ENCODE measurements at regions not wholly inside any gene's neighbourhood (a gene's known extent, or its start where the extent isn't known, plus 50 kb on each side); places are given as distances from the start of the nearest gene placed in this dataset.

DNA sequence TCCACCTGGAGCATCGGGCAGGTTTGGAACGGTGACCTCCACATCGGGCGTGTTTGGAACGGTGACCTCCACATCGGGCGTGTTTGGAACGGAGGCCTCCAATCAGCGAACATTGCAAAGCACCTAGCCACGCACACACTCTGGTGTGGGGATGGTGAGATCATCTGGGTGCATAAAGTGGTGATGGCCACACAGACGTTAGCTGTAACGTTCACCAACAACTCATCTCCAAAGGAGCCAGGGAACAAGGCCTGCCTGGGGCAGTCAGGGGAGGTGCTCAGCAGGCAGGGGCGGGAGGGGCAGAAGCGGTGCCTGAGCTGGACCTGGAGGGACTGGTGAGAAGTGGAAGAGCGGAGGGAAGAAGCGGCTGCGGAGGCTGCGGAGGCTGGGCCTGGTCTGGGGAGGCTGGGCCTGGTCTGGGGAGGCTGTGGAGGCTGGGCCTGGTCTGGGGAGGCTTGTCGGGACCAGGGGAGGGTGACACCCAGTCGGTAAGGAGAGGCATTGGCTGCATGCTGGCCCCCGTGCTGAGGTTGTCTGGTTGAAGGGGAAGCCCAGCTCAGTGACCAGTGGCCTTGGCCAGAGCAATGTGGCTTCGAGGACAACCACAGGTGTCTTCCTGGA is 89.9 kb downstream of the PSMB1 start:
- Histone ChIP-seq H3K27ac (ENCODE audit: low read depth, low read length) (no peak overlapping the region), H3K27me3 (ENCODE audit: control insufficient read depth, insufficient read depth, low read length) (peaks cover 9% of the 10 kb centered on the region), H3K9me3 (ENCODE audit: control insufficient read depth, insufficient read depth, low read length) (peaks cover 11% of the 10 kb centered on the region), H3K4me3 (ENCODE audit: low read depth, low read length) (no peak overlapping the region)
- ChIA-PET POLR2A (no interaction called here), CTCF (no interaction called here)
- TF ChIP-seq, protein P1, sequence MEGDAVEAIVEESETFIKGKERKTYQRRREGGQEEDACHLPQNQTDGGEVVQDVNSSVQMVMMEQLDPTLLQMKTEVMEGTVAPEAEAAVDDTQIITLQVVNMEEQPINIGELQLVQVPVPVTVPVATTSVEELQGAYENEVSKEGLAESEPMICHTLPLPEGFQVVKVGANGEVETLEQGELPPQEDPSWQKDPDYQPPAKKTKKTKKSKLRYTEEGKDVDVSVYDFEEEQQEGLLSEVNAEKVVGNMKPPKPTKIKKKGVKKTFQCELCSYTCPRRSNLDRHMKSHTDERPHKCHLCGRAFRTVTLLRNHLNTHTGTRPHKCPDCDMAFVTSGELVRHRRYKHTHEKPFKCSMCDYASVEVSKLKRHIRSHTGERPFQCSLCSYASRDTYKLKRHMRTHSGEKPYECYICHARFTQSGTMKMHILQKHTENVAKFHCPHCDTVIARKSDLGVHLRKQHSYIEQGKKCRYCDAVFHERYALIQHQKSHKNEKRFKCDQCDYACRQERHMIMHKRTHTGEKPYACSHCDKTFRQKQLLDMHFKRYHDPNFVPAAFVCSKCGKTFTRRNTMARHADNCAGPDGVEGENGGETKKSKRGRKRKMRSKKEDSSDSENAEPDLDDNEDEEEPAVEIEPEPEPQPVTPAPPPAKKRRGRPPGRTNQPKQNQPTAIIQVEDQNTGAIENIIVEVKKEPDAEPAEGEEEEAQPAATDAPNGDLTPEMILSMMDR (IDR thresholded peaks at IDR 0.05; ENCODE audit: low read depth, low read length): no peak
- DNase-seq (ENCODE audit: low read depth, low spot score): no peak

DNA sequence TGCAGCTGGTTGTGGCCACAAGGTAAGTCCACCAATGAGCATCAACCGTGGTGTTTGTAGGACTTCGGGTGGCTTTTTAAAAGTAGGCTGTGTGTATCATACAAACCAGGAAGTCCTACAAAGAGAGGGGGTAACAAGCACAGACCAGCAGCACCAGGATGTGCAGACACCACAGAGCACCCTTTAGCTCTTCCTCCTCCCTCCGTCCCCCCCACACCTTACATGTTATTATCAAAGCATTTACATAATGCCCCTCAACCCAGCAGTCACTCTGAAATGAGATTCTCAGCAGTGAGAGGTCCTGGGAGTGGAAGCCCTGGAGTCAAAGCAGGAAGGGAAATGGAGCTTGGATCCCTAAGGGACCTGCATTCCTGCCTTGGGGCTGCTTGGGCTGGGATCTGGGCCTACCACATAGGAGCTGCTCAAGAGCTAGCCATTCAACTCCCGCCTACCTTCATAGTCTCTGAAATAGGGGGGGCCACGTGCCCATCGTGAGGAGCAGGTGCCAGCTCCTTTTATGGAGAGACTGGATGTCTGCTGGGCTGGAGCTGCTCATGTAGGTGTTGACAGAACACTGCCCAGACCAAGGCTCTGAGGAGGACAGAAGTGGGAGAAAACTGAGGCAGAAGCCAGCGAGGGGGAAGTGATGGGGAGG is 90.6 kb downstream of the PSMB1 start:
- Histone ChIP-seq H3K9me3 (ENCODE audit: control insufficient read depth, insufficient read depth, low read length) (peaks cover 4% of the 10 kb centered on the region), H3K27me3 (ENCODE audit: control insufficient read depth, insufficient read depth, low read length) (peaks cover 9% of the 10 kb centered on the region), H3K4me3 (ENCODE audit: low read depth, low read length) (no peak overlapping the region), H3K27ac (ENCODE audit: low read depth, low read length) (no peak overlapping the region)
- ChIA-PET POLR2A (no interaction called here), CTCF (no interaction called here)
- DNase-seq (ENCODE audit: low read depth, low spot score): no peak
- TF ChIP-seq, protein P1 (IDR thresholded peaks at IDR 0.05; ENCODE audit: low read depth, low read length): no peak

DNA sequence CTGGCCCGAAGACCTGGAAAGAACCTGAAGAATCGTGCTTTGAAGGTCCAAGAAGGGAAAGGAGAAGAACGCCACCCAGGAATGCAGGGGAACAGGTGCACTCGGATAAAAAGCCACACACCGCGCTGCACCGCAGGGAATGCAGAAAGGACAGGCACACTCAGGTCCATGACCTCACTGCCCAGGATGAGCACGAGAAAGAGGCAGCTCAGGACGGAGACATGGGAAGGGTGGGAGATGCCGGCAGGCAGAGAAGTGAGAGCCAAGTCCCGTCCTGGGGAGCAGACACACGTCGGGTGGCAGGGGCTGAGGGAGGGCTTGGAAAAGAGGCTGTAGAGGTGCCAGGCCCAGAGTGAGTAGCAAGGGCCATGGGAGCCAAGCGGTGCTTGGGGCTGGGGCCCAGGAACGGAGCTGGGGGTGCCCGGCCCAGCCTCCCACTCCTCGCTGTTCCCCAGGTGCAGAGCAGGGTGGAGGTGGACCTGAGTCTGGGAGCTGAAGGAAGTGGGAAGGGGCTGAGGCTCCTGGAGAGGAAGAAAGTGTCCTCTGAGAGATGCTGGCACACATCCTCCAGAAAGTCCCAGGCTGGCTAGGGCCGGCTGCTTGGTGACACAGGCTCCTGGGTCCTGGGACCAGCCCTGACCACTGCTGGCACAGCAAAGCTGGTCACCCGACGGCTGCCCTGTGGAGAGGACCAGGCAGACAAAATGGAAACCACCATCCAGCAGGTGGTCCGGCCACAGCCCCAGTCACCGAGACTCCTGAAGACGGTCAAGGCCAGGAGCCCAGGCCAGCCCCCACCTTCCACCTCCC is 91.3 kb downstream of the PSMB1 start:
- Histone ChIP-seq H3K4me3 (ENCODE audit: low read depth, low read length) (no peak overlapping the region), H3K27me3 (ENCODE audit: control insufficient read depth, insufficient read depth, low read length) (peaks cover 9% of the 10 kb centered on the region), H3K9me3 (ENCODE audit: control insufficient read depth, insufficient read depth, low read length) (peaks cover 4% of the 10 kb centered on the region), H3K27ac (ENCODE audit: low read depth, low read length) (no peak overlapping the region)
- no peak for DNase-seq (ENCODE audit: low read depth, low spot score)
- ChIA-PET CTCF (no interaction called here), POLR2A (no interaction called here)
- TF ChIP-seq, protein P1 (IDR thresholded peaks at IDR 0.05; ENCODE audit: low read depth, low read length): no peak

DNA sequence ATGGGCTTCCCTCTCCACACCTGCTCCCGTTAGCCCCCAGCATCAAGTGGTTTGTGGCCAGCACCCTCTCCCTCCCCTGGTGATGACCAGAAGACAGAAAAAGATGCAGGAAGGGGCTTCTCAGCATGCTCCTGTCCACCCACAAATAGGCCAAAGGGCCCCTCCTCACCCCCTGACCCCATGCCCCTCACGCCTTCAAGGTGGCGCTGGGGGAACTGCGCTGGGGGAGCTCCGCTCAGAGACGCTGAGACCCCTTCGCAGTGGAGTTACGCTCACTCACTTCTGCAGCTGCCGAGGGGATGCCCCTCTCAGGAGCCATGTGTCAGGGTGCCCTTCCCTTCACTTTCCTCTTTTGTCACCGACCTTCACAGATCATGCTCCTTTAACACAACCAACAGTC is 92.0 kb downstream of the PSMB1 start:
- DNase-seq (ENCODE audit: low read depth, low spot score): no peak
- TF ChIP-seq, protein P1 (IDR thresholded peaks at IDR 0.05; ENCODE audit: low read depth, low read length): no peak
- H3K27ac ChIP-seq (ENCODE audit: low read depth, low read length): no peak overlapping the region
- H3K9me3 ChIP-seq (ENCODE audit: control insufficient read depth, insufficient read depth, low read length): peaks cover 4% of the 10 kb centered on the region
- CTCF ChIA-PET: interaction anchor here (0.7 kb wide), 1 partner anchor 56 kb away, joined by 3 read pairs; no protein-coding TSS in a partner anchor
- POLR2A ChIA-PET: no interaction called here
- H3K4me3 ChIP-seq (ENCODE audit: low read depth, low read length): no peak overlapping the region
- H3K27me3 ChIP-seq (ENCODE audit: control insufficient read depth, insufficient read depth, low read length): peaks cover 9% of the 10 kb centered on the region

DNA sequence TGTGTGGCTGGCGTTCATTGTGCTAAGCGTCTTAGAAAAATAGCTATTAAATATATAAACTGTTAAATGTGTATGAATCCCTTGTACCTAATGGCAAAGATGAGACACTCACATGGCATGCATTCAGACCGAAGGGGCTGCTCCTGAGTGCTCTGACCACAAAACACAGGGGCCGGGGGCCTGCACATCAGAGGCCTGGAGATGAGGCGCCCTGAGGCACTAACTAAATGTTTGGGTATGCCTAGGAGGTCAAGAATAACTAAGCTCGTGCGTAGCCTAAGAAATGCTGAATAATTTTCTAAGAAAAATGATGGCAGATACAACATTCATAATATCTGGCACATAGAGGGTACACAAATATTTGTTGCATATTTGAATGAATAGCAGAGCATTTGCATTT is 92.5 kb downstream of the PSMB1 start:
- CTCF ChIA-PET: interaction anchor here (0.7 kb wide), 1 partner anchor 56 kb away, joined by 3 read pairs; no protein-coding TSS in a partner anchor
- no peak for DNase-seq (ENCODE audit: low read depth, low spot score)
- POLR2A ChIA-PET: no interaction called here

More for the DNA sequence above, 92.5 kb downstream of the PSMB1 start:
- Histone ChIP-seq H3K27ac (ENCODE audit: low read depth, low read length) (no peak overlapping the region), H3K27me3 (ENCODE audit: control insufficient read depth, insufficient read depth, low read length) (peaks cover 9% of the 10 kb centered on the region), H3K9me3 (ENCODE audit: control insufficient read depth, insufficient read depth, low read length) (no peaks in the 10 kb centered on the region; the same call in none of the 2 replicates), H3K4me3 (ENCODE audit: low read depth, low read length) (no peak overlapping the region)
- TF ChIP-seq, protein P1 (IDR thresholded peaks at IDR 0.05; ENCODE audit: low read depth, low read length): no peak

All from AG04450 (cell line).